ENCODE measurements at regions not wholly inside any gene's neighbourhood (a gene's known extent, or its start where the extent isn't known, plus 50 kb on each side); places are given as distances from the start of the nearest gene placed in this dataset.

- CTCF ChIA-PET, result no interaction called here
- Histone ChIP-seq H3K27ac (ENCODE audit: low read depth, low read length) (no peak overlapping the region), H3K4me3 (ENCODE audit: low read depth, low read length) (no peak overlapping the region), H3K9me3 (ENCODE audit: control insufficient read depth, insufficient read depth, low read length) (peaks cover 19% of the 10 kb centered on the region), H3K27me3 (ENCODE audit: control insufficient read depth, insufficient read depth, low read length) (no peaks in the 10 kb centered on the region)
- no peak for DNase-seq (ENCODE audit: low read depth, low spot score)
- no peak for TF ChIP-seq CTCF (IDR thresholded peaks at IDR 0.05; ENCODE audit: low read depth, low read length)
- POLR2A ChIA-PET, result no interaction called here
Measured at GRCh38 chr1:73105755-73106154, 823.4 kb upstream of the NEGR1 start.

- no peak overlapping the region for H3K27ac ChIP-seq (ENCODE audit: low read depth, low read length)
- CTCF ChIA-PET, result no interaction called here
- POLR2A ChIA-PET, result no interaction called here
- no peaks in the 10 kb centered on the region for H3K27me3 ChIP-seq (ENCODE audit: control insufficient read depth, insufficient read depth, low read length)
- no peak overlapping the region for H3K4me3 ChIP-seq (ENCODE audit: low read depth, low read length)
- no peak for TF ChIP-seq CTCF (IDR thresholded peaks at IDR 0.05; ENCODE audit: low read depth, low read length)
- peaks cover 21% of the 10 kb centered on the region for H3K9me3 ChIP-seq (ENCODE audit: control insufficient read depth, insufficient read depth, low read length)
- DNase-seq (ENCODE audit: low read depth, low spot score), result no peak
Measured at GRCh38 chr1:73104749-73105148, 822.4 kb upstream of the NEGR1 start.

GRCh38 chr1:73100216-73100615 lies 817.9 kb upstream of the NEGR1 start:
- TF ChIP-seq CTCF (IDR thresholded peaks at IDR 0.05; ENCODE audit: low read depth, low read length), result no peak
- DNase-seq (ENCODE audit: low read depth, low spot score), result no peak
- Histone ChIP-seq H3K9me3 (ENCODE audit: control insufficient read depth, insufficient read depth, low read length) (peaks cover 16% of the 10 kb centered on the region), H3K27ac (ENCODE audit: low read depth, low read length) (no peak overlapping the region), H3K4me3 (ENCODE audit: low read depth, low read length) (no peak overlapping the region), H3K27me3 (ENCODE audit: control insufficient read depth, insufficient read depth, low read length) (no peaks in the 10 kb centered on the region)
- ChIA-PET CTCF (no interaction called here), POLR2A (no interaction called here)

GRCh38 chr1:73097917-73098316 lies 815.6 kb upstream of the NEGR1 start:
- no peak overlapping the region for H3K27ac ChIP-seq (ENCODE audit: low read depth, low read length)
- DNase-seq (ENCODE audit: low read depth, low spot score), result no peak
- no peak for TF ChIP-seq CTCF (IDR thresholded peaks at IDR 0.05; ENCODE audit: low read depth, low read length)
- no peak overlapping the region for H3K4me3 ChIP-seq (ENCODE audit: low read depth, low read length)
- no peaks in the 10 kb centered on the region for H3K27me3 ChIP-seq (ENCODE audit: control insufficient read depth, insufficient read depth, low read length)
- POLR2A ChIA-PET, result no interaction called here
- peaks cover 10% of the 10 kb centered on the region for H3K9me3 ChIP-seq (ENCODE audit: control insufficient read depth, insufficient read depth, low read length)
- CTCF ChIA-PET, result no interaction called here

- Histone ChIP-seq H3K27me3 (ENCODE audit: control insufficient read depth, insufficient read depth, low read length) (no peaks in the 10 kb centered on the region), H3K27ac (ENCODE audit: low read depth, low read length) (no peak overlapping the region), H3K9me3 (ENCODE audit: control insufficient read depth, insufficient read depth, low read length) (peaks cover 8% of the 10 kb centered on the region), H3K4me3 (ENCODE audit: low read depth, low read length) (no peak overlapping the region)
- no peak for DNase-seq (ENCODE audit: low read depth, low spot score)
- CTCF ChIA-PET, result no interaction called here
- TF ChIP-seq CTCF (IDR thresholded peaks at IDR 0.05; ENCODE audit: low read depth, low read length), result no peak
- POLR2A ChIA-PET, result no interaction called here
Measured at GRCh38 chr1:73096841-73097240, 814.5 kb upstream of the NEGR1 start.
